HCT116 (cell line): ENCODE measurements at regions not wholly inside any gene's neighbourhood (a gene's known extent, or its start where the extent isn't known, plus 50 kb on each side); places are given as distances from the start of the nearest gene placed in this dataset.

ENCODE experiments used
- ATAC-seq: fragments of 200-7000 bp; cut with Tn5 transposase; 2 replicates; pipeline ENCODE4 v1.9.1; 2020; ENCODE audit warnings: mild to moderate bottlenecking, moderate library complexity
- BruUV-seq: library from RNA; stranded (reverse); fragments of 400-500 nt; replicated peaks from 2 replicates; lab custom pipeline; 2021; lab: Mats Ljungman, UMichigan
- CTCF ChIA-PET: fragments of 300-600 bp; sonication (Branson Sonifier 250); formaldehyde crosslinking; loops from one replicate; lab custom pipeline; 2021; ENCODE audit warnings: antibody characterized with exemption; lab: Charles Lee
- POLR2A ChIA-PET: fragments of 300-600, 350-600 bp; sonication (Branson Sonifier 250); formaldehyde crosslinking; loops from one replicate; lab custom pipeline; 2021; ENCODE audit warnings: antibody characterized with exemption; lab: Charles Lee
- RAD21 ChIA-PET, 2 experiments: fragments of 300-600 bp; sonication (Branson Sonifier 250); formaldehyde crosslinking; loops; one replicate each; lab custom pipeline; 2023; ENCODE audit warnings: low total read pairs in 2 of 2; ENCODE audit not compliant: uncharacterized antibody in 2 of 2, unreplicated experiment in 2 of 2, low non-redundant PET in 1 of 2; lab: Charles Lee
- DNase-seq: peaks from one replicate; pipeline ENCODE4 v3.0.0-alpha.2; 2010; ENCODE audit warnings: low read depth, low spot score
- H2AFZ ChIP-seq: fragments of 200-600 bp; shearing (Covaris generic), sonication (generic); 2 replicates; pipeline ENCODE4 v1.6.1; 2017; ENCODE audit warnings: low read depth, mixed run types, mixed read lengths, antibody characterized with exemption, low read length; ENCODE audit not compliant: poor library complexity, severe bottlenecking
- H3K27ac ChIP-seq: 2 replicates; pipeline ENCODE4 v1.5.1; 2012; ENCODE audit warnings: low read depth, low read length
- H3K27me3 ChIP-seq: fragments of 200-600 bp; sonication (generic); 2 replicates; pipeline ENCODE4 v1.6.1; 2016; ENCODE audit warnings: mixed run types, low read length, mixed read lengths; ENCODE audit not compliant: insufficient read depth
- H3K36me3 ChIP-seq, 2 experiments: fragments of 200-500 bp in 1 of 2; fragments of 200-600 bp in 1 of 2; sonication (Bioruptor generic) in 1 of 2; sonication (generic) in 1 of 2; 2 replicates each; pipeline versions ENCODE4 v1.5.1 to v1.6.1; 2014 to 2016; ENCODE audit warnings: low read length in 2 of 2, inconsistent platforms in 1 of 2, mixed read lengths in 1 of 2, mixed run types in 1 of 2; ENCODE audit not compliant: insufficient read depth in 2 of 2, control insufficient read depth in 1 of 2
- H3K4me1 ChIP-seq, 2 experiments: fragments of 200-600 bp in 1 of 2; sonication (generic) in 1 of 2; 2 replicates each; pipeline versions ENCODE4 v1.5.1 to v1.6.1; 2012 to 2017; ENCODE audit warnings: low read length in 2 of 2, inconsistent platforms in 1 of 2, mild to moderate bottlenecking in 1 of 2, mixed read lengths in 1 of 2, mixed run types in 1 of 2, moderate library complexity in 1 of 2; ENCODE audit not compliant: insufficient read depth in 2 of 2, control insufficient read depth in 1 of 2
- H3K4me2 ChIP-seq: fragments of 200-600 bp; sonication (generic); 2 replicates; pipeline ENCODE4 v1.6.1; 2017; ENCODE audit warnings: mixed run types, low read length, mixed read lengths
- H3K4me3 ChIP-seq, 2 experiments: fragments of 200-600 bp in 1 of 2; sonication (generic) in 1 of 2; replicated peaks in 1 of 2; 2 replicates each; pipeline ENCODE4 v1.5.1; 2011 to 2016; ENCODE audit warnings: low read length in 2 of 2, control low read depth in 1 of 2, low read depth in 1 of 2, mild to moderate bottlenecking in 1 of 2, mixed read lengths in 1 of 2, mixed run types in 1 of 2
- H3K79me2 ChIP-seq: fragments of 200-600 bp; sonication (generic); 2 replicates; pipeline ENCODE4 v1.6.1; 2017; ENCODE audit warnings: mild to moderate bottlenecking, mixed run types, low read length, moderate library complexity, mixed read lengths; ENCODE audit not compliant: insufficient read depth
- H3K9ac ChIP-seq: fragments of 200-600 bp; sonication (generic); 2 replicates; pipeline ENCODE4 v1.6.1; 2016; ENCODE audit warnings: low read length, mixed read lengths
- H3K9me2 ChIP-seq: fragments of 200-600 bp; sonication (generic), shearing (Covaris generic); 2 replicates; pipeline ENCODE4 v1.6.1; 2017; ENCODE audit warnings: mixed run types, mild to moderate bottlenecking, moderate library complexity; ENCODE audit not compliant: insufficient read depth
- H3K9me3 ChIP-seq, 2 experiments: fragments of 200-500 bp in 1 of 2; fragments of 200-600 bp in 1 of 2; sonication (Bioruptor generic) in 1 of 2; sonication (generic) in 1 of 2; 2 replicates each; pipeline ENCODE4 v1.6.1; 2014 to 2017; ENCODE audit warnings: low read length in 2 of 2, mixed read lengths in 2 of 2, inconsistent platforms in 1 of 2, low read depth in 1 of 2, mild to moderate bottlenecking in 1 of 2, mixed run types in 1 of 2, moderate library complexity in 1 of 2; ENCODE audit not compliant: control insufficient read depth in 1 of 2, insufficient read depth in 1 of 2
- H4K20me1 ChIP-seq: fragments of 200-600 bp; sonication (generic), shearing (Covaris generic); 2 replicates; pipeline ENCODE4 v1.6.1; 2017; ENCODE audit warnings: mixed run types, mild to moderate bottlenecking, moderate library complexity; ENCODE audit not compliant: insufficient read depth
- ATF3 ChIP-seq: IDR thresholded peaks from 2 replicates; pipeline ENCODE4 v1.6.1; 2012
- CBX3 ChIP-seq: IDR thresholded peaks from 2 replicates; pipeline ENCODE4 v1.6.1; 2012; ENCODE audit warnings: low read depth
- CEBPB ChIP-seq: IDR thresholded peaks from 2 replicates; pipeline ENCODE4 v1.6.1; 2012; ENCODE audit warnings: low read depth
- CTCF ChIP-seq, 3 experiments: fragments of 200-600 bp in 1 of 3; sonication (generic) in 1 of 3; IDR thresholded peaks in 2 of 3; conservative IDR thresholded peaks in 1 of 3; 2 replicates each; pipeline ENCODE4 v1.5.1; 2012 to 2017; ENCODE audit warnings: low read depth in 2 of 3, low read length in 2 of 3, antibody characterized with exemption in 1 of 3, borderline replicate concordance in 1 of 3, control low read depth in 1 of 3, mild to moderate bottlenecking in 1 of 3, mixed read lengths in 1 of 3, mixed run types in 1 of 3, moderate library complexity in 1 of 3; ENCODE audit not compliant: insufficient read depth in 1 of 3
- EGR1 ChIP-seq: IDR thresholded peaks from 2 replicates; pipeline ENCODE4 v1.6.1; 2012; ENCODE audit warnings: low read depth
- ELF1 ChIP-seq: IDR thresholded peaks from 2 replicates; pipeline ENCODE4 v1.6.1; 2012; ENCODE audit warnings: low read depth, borderline replicate concordance
- EZH2 ChIP-seq: fragments of 200-600 bp; sonication (generic); IDR thresholded peaks from 2 replicates; pipeline ENCODE4 v1.6.1; 2017; ENCODE audit warnings: antibody characterized with exemption, mixed run types
- EZH2phosphoT487 ChIP-seq: fragments of 200-600 bp; IDR thresholded peaks from 2 replicates; pipeline ENCODE4 v1.6.1; 2018; ENCODE audit warnings: antibody characterized with exemption, borderline replicate concordance
- FOSL1 ChIP-seq: IDR thresholded peaks from 2 replicates; pipeline ENCODE4 v1.6.1; 2012; ENCODE audit warnings: low read depth
- JUND ChIP-seq: IDR thresholded peaks from 2 replicates; pipeline ENCODE4 v1.6.1; 2012
- MAX ChIP-seq: IDR thresholded peaks from 2 replicates; pipeline ENCODE4 v1.6.1; 2012
- POLR2A ChIP-seq: IDR thresholded peaks from 2 replicates; pipeline ENCODE4 v1.7.0; 2011; ENCODE audit warnings: borderline replicate concordance; ENCODE audit not compliant: insufficient read depth, insufficient read length; ENCODE audit errors: extremely low read depth
- POLR2AphosphoS5 ChIP-seq: IDR thresholded peaks from 2 replicates; pipeline ENCODE4 v1.6.1; 2011; ENCODE audit warnings: mild to moderate bottlenecking, low read depth, low read length, moderate library complexity
- RAD21 ChIP-seq: IDR thresholded peaks from 2 replicates; pipeline ENCODE4 v1.6.1; 2012; ENCODE audit warnings: low read depth, mild to moderate bottlenecking
- SIN3A ChIP-seq: IDR thresholded peaks from 2 replicates; pipeline ENCODE4 v1.6.1; 2012; ENCODE audit warnings: low read depth
- SP1 ChIP-seq: IDR thresholded peaks from 2 replicates; pipeline ENCODE4 v1.6.1; 2012; ENCODE audit warnings: low read depth
- SRF ChIP-seq: IDR thresholded peaks from 2 replicates; pipeline ENCODE4 v1.6.1; 2012; ENCODE audit warnings: low read depth
- TCF7L2 ChIP-seq: IDR thresholded peaks from 2 replicates; pipeline ENCODE4 v1.7.0; 2011; ENCODE audit warnings: borderline replicate concordance, inconsistent platforms; ENCODE audit not compliant: insufficient read depth, insufficient read length; ENCODE audit errors: extremely low read depth
- YY1 ChIP-seq: IDR thresholded peaks from 2 replicates; pipeline ENCODE4 v1.6.1; 2011; ENCODE audit warnings: low read length, low read depth, moderate library complexity, mild to moderate bottlenecking; ENCODE audit not compliant: insufficient replicate concordance; ENCODE audit errors: extremely low read depth
- ZBTB33 ChIP-seq: IDR thresholded peaks from 2 replicates; pipeline ENCODE4 v1.6.1; 2011; ENCODE audit warnings: mild to moderate bottlenecking, low read length, moderate library complexity; ENCODE audit not compliant: insufficient replicate concordance; ENCODE audit errors: extremely low read depth
- ZFX ChIP-seq: fragments of 450-650 bp; IDR thresholded peaks from 2 replicates; pipeline ENCODE4 v1.6.1; 2017
- ZNF274 ChIP-seq: fragments of 200-500 bp; sonication (Bioruptor generic); IDR thresholded peaks from 2 replicates; pipeline ENCODE4 v1.6.1; 2014; ENCODE audit warnings: mild to moderate bottlenecking, low read depth, low read length, inconsistent platforms
- intact Hi-C: fragments of 100-400 bp; cut with micrococcal nuclease; formaldehyde crosslinking; loops from 2 replicates; pipeline ENCODE4 v1.10.0; 2022

GRCh38 chr4:66777097-66777496, 768.2 kb downstream of the CENPC start (continued):
- no peak for TF ChIP-seq YY1
- TF ChIP-seq JUND = no peak
- TF ChIP-seq MAX = no peak
- TF ChIP-seq FOSL1 = no peak
- no peak for TF ChIP-seq CTCF (IDR thresholded peaks at IDR 0.05 in 2 of 3, conservative IDR thresholded peaks at IDR 0.05 in 1 of 3; ENCODE audit: borderline replicate concordance in 1 of 3, insufficient read depth in 1 of 3, low read depth in 2 of 3, low read length in 2 of 3)
- no peak for TF ChIP-seq POLR2A
- TF ChIP-seq RAD21 = no peak
- no peak for TF ChIP-seq CBX3

GRCh38 chr4:66769441-66769840, 775.9 kb downstream of the CENPC start:
- no peaks in the 10 kb centered on the region for H4K20me1 ChIP-seq
- peaks cover 0 to 16% of the 10 kb centered on the region in 2 experiments; a peak in 2 of 4 replicates for H3K9me3 ChIP-seq
- no peaks in the 10 kb centered on the region for H3K36me3 ChIP-seq
- RAD21 ChIA-PET = no interaction called here
- no peaks in the 10 kb centered on the region for H3K4me1 ChIP-seq
- no peak overlapping the region for H3K4me3 ChIP-seq
- H3K27ac ChIP-seq = no peak overlapping the region
- no peak overlapping the region for H3K9ac ChIP-seq
- intact Hi-C loops = no loop called here
- DNase-seq (no peak), ATAC-seq (no peak)
- no peaks in the 10 kb centered on the region for H3K79me2 ChIP-seq
- H2AFZ ChIP-seq = no peak overlapping the region
- no peaks in the 10 kb centered on the region for H3K9me2 ChIP-seq
- H3K27me3 ChIP-seq = no peaks in the 10 kb centered on the region
- CTCF ChIA-PET = no interaction called here
- no peak overlapping the region for H3K4me2 ChIP-seq
- no TSS peak for BruUV-seq
- POLR2A ChIA-PET = no interaction called here
- TF ChIP-seq SP1 (no peak), SRF (no peak), CEBPB (no peak), ELF1 (no peak), POLR2AphosphoS5 (no peak), EGR1 (no peak), CBX3 (no peak), RAD21 (no peak), TCF7L2 (no peak), ZFX (no peak), POLR2A (no peak), SIN3A (no peak), ZBTB33 (no peak), ATF3 (no peak), ZNF274 (no peak), EZH2 (no peak), EZH2phosphoT487 (no peak), YY1 (no peak), MAX (no peak)
